ENCODE measurements at regions not wholly inside any gene's neighbourhood (a gene's known extent, or its start where the extent isn't known, plus 50 kb on each side); places are given as distances from the start of the nearest gene placed in this dataset.

DNA sequence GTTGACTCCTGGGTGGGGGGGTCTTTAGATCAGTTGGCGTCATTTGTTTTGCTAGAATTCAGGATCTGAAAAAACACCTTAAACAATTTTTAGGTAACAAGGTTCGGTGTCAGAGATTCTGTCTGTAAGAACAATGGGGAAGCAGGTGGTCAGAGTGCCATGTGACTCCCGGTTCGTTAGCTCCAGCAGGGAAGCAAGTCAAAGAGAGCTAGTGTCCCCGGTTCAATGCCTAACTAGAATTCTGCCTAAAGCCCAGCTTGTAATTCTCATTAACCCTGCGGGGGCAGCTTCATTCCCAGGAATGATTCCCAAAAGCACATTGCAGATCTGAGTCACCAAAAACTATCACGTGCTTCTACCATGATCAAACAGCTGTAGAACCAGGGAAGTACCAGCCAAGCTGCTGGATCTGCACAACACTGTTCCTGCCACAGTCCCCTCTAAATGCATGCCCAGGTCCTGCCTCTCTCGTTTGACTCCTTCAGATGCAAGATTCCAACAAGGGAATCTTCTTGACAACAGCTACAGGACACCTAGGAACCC lies 664.3 kb upstream of the CELF2 start:
- no peak for DNase-seq

DNA sequence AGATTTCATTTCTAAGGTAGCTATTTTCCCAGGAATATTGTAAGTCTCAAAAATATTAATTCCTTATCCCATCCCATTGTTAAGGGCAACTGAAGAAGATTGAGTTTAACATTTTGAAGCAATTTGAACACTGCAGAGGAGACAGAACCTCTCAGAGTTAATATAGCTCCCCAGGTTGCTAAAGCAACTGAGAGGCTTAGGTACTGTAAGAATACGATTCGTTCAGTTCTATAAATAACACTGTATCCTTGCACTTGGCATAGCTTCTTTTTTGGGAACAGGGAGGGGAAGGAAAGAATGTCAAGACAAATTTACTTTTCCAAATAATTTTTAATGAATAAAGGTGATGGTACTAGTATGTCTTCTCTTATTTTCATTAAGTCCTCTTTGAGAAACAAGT lies 658.4 kb upstream of the CELF2 start:
- no peak for DNase-seq

DNA sequence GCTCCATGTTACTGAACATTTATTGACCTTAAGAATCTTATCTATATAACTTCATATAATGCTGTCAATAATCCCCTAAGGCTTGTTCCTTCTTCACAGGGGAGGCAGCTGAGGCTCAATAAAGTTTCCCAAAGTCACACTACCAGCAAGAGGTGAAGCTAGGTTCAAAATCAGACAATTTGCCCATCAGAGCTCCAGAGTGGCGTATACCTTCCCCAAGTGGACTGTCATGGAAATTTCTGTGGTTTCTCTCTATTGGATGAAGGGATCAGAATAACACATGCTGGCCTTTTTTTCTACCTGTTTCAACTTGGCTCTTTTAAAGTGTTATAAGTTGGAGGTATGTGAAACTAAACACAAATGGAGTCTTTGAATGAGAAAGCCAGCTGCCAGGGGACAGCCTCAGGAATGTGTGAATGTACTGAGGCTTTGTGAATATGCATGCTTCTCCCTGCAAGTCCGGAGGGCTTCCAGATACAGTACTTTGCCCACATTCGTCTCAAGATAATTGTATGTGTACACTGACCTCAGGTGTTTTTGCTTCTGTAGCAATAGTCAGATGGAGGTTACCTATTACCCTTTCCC lies 656.3 kb upstream of the CELF2 start:
- DNase-seq, result no peak

DNA sequence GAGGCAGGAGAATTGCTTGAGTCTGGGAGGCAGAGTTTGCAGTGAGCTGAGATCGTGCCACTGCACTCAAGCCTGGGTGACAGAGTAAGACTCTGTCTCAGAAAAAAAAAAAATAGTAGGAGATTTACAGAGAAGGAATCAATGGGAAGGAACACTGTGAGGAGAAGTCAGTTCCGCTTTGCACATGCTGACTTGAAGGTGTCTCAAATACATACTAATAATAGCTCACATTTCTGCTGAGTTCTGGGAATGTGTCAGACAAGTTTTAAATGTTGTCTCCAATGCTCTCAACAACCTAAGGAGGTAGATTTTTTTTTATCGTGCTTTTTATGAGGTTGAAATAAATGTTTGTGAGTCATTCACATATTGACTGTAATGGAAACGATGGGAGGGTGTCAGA lies 654.9 kb upstream of the CELF2 start:
- no peak for DNase-seq

DNA sequence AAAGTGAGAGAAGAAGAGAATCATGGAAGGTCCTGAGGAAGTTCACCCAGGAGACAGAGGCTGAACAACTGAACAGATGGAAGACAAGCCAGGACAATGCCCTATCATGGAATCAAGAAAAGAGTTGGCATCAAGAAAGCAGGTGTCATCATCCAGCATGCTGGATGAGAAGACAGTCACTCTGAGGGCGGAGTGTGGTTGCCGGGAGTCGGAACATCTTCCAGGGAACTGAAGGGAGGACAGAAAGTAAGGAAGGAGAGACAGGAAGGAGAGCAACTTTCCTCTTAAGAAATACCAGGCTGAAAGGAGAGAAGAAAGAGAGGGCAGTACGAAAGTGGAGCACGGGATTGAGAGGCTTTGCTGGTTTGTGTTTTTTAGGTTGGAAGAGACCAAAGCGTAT lies 654.5 kb upstream of the CELF2 start:
- no peak for DNase-seq

DNA sequence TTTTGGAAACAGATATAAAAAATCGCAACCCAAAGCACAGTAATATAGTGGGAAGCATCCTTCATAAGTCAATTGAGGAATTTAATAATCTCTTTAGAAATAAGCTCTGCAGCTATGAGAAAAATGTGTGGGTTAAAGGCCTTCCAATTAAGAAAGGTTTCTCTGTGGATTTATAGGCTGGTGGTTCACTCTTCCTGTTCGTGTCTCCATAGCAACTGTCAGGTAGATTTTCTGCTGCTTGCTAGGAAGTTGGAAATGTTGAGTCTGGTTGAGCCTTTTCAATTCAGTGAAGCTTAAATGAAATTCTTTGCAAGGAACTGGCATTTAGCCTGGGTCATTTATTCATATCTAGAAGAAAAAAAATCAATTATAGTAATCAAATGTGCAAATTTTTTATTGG lies 652.8 kb upstream of the CELF2 start:
- no peak for DNase-seq

DNA sequence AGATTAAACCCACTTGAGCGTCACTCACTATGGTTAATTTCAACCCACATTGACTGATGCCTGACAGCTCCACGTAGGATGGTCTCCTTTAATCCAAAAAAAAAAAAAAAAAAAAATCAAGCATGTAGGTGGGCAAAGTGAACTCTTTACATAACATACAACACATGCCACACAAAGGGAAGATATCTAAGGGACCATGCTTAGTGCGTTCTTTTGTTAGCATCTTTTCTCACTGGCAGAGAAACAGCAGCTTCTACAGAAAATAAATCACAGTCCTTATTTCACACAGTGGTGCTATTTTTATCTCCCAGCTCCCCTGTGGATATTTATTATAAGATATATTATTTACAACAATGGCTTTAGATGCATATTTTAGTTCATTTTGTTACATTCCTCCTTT lies 652.0 kb upstream of the CELF2 start:
- DNase-seq, result no peak

DNA sequence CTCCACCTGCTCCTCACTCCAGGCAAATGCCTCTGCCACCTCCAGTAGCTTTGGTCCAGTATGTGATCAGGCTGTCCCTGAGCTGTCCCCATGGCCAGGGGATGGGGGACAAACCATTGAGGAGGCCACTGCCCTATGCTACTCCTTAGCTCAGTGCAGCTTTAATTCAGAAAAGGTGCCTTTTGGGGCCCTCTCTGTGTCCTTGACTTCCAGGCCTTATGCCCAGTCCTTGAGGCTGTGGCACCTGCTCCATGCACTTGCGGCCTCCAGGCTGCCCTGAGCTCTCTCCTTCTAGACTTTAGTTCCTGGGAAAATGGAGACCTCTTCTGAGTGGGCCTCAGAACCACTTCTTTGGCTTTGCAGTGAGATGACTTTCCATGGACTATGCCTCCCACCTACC lies 650.8 kb upstream of the CELF2 start:
- DNase-seq, result no peak

DNA sequence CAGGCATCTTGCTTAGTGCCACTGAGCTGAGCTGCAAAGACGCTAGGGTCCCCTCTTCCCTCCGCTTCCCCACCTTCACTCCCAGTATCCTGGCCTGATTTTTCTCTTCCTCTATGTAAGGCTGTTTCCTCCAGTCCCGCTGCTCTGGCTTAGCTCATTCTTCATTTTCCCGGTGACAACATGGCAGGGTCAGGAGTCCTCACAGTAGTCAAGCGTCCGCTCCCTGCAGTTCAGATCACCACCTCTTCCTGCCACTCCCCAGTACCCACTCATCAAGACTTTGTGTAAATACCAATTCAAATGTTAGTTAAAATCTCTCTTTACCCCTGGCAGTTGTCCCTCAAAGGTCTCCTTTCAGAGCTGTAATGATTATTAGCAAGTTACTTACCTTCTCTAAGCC lies 650.4 kb upstream of the CELF2 start:
- no peak for DNase-seq

DNA sequence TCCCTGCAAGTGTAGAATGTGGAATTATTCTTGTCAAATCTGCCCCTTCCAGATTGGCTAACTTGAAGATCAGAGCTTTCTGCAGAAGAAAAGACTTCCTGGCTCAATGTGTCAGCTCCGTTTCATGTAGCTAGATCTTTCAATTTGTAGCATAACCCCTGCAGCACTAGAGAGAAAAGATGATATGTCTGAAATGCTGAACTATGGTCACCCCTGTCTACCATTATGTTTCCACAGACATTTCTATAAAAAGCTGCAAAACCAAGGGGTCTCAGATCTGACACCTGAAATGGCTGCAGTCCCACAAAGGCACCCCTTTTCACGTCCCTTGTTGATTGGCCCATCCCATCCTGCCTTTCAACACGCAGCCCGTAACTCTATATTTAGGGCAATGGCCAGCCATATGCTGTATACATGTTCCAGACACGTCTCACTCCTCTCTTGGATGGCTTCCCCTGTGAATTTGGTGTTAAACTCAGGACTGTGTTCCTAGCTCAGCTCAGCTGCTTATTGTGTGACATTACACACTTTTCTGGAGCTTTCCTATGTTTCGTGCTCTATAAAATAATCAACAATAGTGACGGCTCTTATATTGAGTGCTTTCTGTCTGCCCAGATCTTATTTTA lies 648.6 kb upstream of the CELF2 start:
- DNase-seq, result no peak

DNA sequence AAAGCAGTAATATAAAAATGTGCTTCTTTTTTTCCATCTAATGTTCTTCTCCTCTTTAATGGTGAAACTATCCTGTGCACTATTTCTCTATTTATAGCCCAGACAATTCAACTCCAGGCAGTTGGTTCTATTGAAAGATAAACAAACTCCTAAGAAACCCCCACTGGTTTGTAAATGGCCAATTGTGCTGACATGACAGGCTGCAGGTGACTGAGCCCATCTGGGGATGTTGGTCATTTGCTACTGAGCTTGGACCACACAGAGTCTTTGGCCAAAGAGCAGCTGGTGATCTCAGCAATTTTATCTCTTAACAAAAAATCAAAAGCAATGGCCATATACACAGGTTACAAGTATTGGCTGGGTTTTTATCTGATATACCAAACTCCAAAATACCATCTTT lies 631.8 kb upstream of the CELF2 start:
- DNase-seq, result no peak

DNA sequence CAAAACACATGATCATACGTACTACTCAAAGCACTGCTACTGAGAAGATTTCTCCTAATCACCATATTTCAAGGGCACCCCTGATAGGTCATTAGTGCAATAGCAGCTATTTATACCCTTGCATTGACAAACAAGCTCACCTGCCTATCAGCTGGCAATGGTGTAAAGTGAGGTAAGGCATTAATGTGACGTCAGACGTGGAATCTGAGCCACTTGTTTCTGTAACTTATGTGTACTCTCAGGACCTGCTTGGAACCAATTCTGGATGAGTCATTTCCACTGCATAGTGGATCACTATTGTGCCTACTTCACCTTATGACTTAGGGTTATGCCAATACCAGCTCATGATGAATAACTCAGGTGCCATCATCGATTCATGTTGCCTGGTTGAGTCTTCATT lies 628.5 kb upstream of the CELF2 start:
- no peak for DNase-seq

DNA sequence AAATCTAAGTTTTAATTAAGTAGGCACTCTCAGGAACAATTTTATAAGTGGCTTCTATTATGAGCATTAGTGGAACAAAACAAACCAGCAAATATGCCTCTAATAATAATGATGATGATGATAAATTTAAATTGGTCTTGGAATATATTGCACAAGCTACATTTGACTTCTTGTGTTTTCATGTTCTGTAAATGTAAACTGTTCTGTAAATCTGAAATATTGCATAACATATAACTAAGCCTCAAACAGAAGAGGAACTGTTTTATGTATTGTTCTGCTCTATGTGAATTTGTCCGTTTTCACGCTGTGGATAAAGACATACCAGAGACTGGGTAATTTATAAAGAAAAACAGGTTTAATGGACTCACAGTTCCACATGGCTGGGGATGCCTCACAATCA lies 625.2 kb upstream of the CELF2 start:
- no peak for DNase-seq

DNA sequence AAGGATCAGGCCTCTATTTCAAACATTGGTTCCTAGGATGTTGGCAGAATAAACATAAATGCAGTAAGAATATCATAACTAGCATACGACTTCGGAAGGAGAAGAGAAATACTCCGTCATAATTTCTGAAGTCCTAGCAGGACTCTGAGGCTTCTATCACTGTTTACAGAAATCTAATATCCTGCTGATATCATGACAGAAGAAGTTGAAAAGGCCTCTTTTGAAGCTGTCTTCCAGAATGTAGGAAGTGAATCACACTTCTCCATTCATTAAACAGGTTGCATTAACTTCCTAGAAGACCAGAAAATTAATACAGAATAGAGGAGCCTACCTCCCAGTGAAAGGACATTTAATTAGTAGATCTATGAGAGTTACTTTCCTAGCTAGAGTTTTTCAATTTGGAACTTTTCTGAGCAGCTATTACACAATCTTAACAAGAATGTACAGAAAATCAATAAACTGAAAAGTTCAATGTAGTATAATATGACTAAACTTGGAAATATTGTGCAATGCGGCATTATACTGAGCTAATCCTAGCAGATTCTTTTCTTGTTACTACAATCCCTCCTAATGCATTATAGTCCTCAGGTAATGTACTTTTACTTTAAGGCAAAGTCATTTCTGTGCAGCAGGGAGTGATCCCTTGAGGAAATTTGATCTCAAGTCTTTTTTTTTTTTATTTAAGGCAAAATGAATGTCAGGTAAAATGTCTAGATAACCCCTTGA lies 622.6 kb upstream of the CELF2 start:
- no peak for DNase-seq

DNA sequence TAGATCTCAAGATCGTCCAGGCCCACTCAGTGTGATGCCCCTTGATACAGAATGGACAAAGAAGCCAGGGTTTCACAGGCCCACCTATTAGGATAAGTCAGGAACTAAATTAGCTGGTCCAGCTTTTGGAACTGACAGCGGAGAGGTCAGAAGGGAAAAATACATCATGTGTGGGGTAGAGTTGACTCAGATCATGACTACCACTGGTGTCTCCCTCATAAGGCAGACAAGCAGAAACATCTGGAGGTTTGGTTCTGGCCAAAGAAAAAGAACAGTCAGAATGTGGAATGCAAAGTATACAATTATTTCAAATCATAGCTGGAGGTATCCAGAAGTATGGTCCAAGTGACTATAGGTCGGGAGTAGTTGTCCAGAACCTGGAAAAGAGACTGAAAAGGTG lies 621.1 kb upstream of the CELF2 start:
- no peak for DNase-seq

DNA sequence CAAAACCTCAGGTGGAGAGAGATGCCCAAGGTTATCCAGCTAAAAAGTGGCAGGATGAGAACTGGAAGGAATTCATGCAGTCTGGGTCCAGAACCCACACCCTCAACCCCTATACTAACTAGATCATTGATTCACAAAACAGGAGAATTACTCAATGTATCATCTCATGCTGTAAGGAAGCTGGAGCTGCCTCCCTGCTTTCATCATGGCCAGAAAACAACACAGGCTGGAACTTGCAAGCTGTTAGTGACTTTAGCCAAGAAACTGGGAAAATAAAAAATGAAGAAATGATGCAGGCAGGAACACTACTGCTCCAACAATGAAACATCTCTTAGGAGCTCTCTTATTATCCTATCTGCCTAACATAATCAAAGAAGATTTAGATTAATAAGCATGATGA lies 619.8 kb upstream of the CELF2 start:
- no peak for DNase-seq

DNA sequence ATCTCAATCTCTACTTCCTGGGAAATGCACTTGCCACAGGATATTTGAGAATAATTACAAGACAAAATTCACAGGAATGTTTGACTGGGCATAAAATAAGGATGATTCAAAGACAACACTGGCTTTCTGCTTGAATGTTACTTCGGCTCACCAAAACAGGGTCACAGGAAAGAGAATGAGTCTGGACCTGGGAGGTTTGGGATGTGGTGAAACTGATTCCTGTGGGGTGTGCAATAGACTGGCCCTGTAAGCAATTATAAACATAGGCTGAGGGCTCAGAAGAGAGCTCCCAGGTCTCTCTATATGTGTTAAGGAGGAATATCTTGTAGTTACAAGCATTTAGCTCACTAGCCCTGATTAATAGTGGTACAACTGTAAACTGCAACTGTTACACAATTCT lies 613.9 kb upstream of the CELF2 start:
- no peak for DNase-seq

DNA sequence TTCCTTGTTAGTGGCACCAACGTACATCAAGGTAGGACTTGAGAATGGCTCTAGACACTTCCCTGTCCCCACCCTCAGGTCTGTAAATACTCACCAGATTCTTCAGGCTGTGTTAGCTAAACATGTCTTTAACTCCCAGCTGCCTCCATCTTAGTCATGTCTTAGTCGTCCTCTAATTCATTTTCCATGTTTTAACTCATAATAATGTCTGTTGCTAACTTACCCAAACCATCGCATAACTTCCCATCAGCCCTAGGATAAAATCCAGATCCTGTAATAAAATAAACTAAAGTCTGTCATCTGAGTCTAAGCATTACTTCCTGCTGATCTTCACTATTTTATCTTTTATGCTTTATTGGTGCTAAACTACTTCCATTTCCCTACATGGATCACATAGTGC lies 600.0 kb upstream of the CELF2 start:
- no peak for DNase-seq

DNA sequence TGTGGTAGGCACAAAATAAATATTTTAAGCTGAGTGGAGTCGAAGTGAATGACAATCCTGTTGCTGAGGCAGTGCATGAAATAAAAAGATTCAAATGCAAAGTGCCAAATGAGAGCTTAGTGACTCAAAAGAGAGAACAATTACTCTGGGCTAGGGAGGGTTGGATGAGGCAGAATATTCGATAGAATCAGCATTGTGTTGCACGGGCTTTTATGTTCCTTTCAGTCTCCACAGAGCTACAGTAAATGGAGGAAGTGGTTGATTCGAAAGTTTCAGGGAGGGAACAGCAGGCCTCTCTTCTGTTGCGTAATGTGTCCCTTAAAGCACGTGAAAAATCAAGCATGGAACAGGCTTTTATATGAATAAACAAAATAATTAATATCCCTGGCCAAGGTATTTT lies 599.3 kb upstream of the CELF2 start:
- DNase-seq, result no peak

DNA sequence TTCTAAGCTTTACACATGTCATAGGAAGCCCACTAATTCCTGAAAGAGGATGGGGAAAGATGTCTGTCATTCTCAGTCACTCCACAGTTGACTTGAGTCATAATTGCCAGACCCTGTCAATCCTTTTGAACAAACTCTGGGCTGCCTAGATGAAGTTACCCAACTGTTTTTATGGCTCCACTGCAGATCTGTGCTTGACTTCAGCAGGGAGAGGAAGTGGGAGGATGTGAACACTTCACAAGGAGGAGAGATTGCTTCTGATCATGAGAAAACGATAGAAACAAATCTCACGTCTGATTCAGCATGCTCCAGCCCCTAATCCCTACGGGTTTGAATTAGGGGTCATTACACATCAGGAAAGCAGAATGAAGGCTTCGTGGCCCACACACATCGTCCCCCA lies 596.6 kb upstream of the CELF2 start:
- no peak for DNase-seq

DNA sequence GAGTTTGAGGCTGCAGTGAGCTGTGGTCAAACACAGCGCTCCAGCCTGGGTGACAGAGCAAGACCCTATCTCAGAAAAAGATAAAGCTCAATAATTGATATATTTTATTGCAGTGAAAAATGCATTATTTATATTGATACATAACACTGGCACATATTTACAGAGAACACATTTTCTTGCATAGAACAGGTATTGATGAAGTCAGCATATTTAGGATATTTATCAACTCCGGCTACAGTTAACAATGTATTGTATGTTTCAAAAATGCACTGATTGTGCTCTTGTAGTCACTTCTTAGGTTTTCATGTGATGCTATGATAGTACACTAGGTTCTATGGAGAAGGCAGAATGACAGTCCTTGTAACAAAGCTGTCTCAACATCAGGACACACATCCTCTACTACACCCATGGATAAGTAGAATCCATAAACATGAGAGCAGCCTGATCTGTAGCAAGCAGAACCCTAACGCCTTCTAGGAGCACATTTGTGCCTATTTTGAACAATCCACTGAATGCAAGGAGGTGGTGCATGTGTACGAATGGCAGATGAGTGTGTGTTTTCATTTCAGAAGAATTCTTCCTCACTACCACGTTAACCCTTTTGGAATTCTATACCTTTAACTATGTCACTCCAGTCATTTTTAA lies 586.1 kb upstream of the CELF2 start:
- DNase-seq, result no peak

DNA sequence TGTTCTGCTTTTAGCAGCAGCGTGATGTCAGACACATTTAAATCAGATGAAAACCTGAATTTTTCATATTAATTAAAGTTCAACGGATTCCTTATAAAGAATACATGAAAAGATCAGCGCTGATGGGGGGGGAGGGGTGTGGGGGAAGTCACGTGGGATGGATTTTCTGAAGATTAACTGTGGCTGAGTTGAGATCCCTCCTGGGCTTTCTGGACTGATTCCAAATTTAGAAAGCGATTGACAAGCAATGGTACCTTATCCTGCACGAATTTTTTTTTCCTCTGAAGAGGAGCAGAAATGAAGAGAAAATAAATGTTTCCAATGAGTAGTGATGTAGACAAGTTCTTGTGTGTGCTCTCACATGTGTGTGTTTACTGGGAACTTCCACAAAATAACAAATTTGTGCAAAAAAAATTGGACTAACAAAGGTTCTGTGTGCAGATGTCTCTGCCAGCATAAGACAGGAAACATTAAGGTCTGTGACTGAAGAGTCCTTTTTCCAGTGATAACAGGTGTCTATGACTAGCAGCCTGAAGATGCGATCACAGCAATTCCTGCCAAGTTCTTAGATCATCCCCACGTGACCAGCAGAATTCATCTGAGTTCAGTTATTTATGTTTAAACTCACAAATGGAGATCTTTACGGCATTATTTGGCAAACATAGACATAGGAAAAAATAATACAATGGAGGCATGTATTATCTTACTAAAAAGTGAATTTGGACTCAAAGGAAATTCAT lies 585.2 kb upstream of the CELF2 start:
- DNase-seq, result no peak

DNA sequence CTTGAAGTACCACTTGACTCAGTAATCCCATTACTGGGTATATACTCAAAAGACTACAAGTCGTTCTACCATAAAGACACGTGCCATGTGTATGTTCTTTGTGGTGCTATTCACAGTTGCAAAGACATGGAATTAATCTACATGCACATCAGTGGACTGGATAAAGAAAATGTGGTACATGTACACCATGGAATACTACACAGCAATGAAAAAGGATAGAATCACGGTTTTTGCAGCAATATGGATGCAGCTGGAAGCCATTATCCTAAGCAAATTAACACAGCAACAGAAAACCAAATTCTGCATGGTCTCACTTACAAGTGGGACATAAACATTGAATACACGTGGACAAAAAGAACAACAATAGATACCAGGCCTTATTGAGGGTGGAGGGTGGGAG lies 583.4 kb upstream of the CELF2 start:
- DNase-seq, result no peak
